ENCODE measurements at regions not wholly inside any gene's neighbourhood (a gene's known extent, or its start where the extent isn't known, plus 50 kb on each side); places are given as distances from the start of the nearest gene placed in this dataset.
A peak's percentile ranks its signal among the peaks of the same experiment; 100 is the strongest.

- no peaks in the 10 kb centered on the region for H3K4me1 ChIP-seq (replicated peaks; ENCODE audit: insufficient read depth)
- H3K27me3 ChIP-seq (ENCODE audit: insufficient read depth, low read depth): no peaks in the 10 kb centered on the region
- no peak overlapping the region for H3K4me3 ChIP-seq
- no peaks in the 10 kb centered on the region for H3K36me3 ChIP-seq (ENCODE audit: low read depth)
- intact Hi-C loops (cut with micrococcal nuclease; ENCODE audit: unreplicated experiment): loop anchor here (2.0 kb wide), 2 partner anchors 43 to 61 kb away; no protein-coding TSS in a partner anchor
- TF ChIP-seq, protein P1, sequence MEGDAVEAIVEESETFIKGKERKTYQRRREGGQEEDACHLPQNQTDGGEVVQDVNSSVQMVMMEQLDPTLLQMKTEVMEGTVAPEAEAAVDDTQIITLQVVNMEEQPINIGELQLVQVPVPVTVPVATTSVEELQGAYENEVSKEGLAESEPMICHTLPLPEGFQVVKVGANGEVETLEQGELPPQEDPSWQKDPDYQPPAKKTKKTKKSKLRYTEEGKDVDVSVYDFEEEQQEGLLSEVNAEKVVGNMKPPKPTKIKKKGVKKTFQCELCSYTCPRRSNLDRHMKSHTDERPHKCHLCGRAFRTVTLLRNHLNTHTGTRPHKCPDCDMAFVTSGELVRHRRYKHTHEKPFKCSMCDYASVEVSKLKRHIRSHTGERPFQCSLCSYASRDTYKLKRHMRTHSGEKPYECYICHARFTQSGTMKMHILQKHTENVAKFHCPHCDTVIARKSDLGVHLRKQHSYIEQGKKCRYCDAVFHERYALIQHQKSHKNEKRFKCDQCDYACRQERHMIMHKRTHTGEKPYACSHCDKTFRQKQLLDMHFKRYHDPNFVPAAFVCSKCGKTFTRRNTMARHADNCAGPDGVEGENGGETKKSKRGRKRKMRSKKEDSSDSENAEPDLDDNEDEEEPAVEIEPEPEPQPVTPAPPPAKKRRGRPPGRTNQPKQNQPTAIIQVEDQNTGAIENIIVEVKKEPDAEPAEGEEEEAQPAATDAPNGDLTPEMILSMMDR (conservative IDR thresholded peaks at IDR 0.05): no peak
- TF ChIP-seq EZH2 (IDR thresholded peaks at IDR 0.05; ENCODE audit: low read depth): no peak
- H3K4me2 ChIP-seq: no peak overlapping the region
- CTCF ChIA-PET: no interaction called here
- H3K27ac ChIP-seq: no peak overlapping the region
- peak; percentile 6 to 36 for DNase-seq
- BruUV-seq (replicated peaks): no TSS peak
- H3K79me2 ChIP-seq (ENCODE audit: low read depth): no peaks in the 10 kb centered on the region
- no peaks in the 10 kb centered on the region for H3K9me2 ChIP-seq (ENCODE audit: insufficient read depth)
- no peaks in the 10 kb centered on the region; the same call in 1 of the 2 replicates for H3K9me3 ChIP-seq (ENCODE audit: insufficient read depth, low read depth)
- no peaks in the 10 kb centered on the region for H3F3A ChIP-seq (ENCODE audit: insufficient read depth, low read depth)
- no peaks in the 10 kb centered on the region for H4K20me1 ChIP-seq (ENCODE audit: insufficient read depth)
- no peak overlapping the region for H2AFZ ChIP-seq
- POLR2A ChIA-PET (ENCODE audit: unreplicated experiment): no interaction called here
Observed at GRCh38 chr4:144295286-144295995, 154.9 kb upstream of the GYPA start.

DNA sequence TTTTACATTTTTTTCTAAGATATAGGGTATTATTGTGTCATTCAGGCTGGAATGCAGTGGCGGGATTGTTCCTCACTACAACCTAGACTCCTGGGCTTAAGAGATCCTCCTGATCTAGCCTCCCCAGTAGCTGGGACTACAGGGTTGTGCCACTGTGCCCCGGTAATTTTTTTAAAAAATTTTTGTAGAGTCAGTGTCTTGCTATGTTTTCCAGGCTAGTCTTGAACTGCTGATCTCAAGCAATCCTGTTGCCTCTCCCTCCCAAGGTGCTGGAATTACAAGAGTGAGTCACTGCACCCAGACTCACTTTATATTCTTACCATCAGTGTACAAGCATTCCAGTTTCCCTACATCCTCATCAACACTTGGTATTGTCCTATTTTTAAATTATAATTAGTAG, 156.4 kb upstream of the GYPA start:
- Histone ChIP-seq H3K4me1 (replicated peaks; ENCODE audit: insufficient read depth) (no peaks in the 10 kb centered on the region), H3F3A (ENCODE audit: insufficient read depth, low read depth) (no peaks in the 10 kb centered on the region), H3K79me2 (ENCODE audit: low read depth) (no peaks in the 10 kb centered on the region), H3K36me3 (ENCODE audit: low read depth) (no peaks in the 10 kb centered on the region), H4K20me1 (ENCODE audit: insufficient read depth) (no peaks in the 10 kb centered on the region), H3K4me2 (no peak overlapping the region), H3K9me3 (ENCODE audit: insufficient read depth, low read depth) (no peaks in the 10 kb centered on the region; the same call in 1 of the 2 replicates), H3K27ac (no peak overlapping the region), H3K4me3 (no peak overlapping the region), H2AFZ (no peak overlapping the region), H3K9me2 (ENCODE audit: insufficient read depth) (no peaks in the 10 kb centered on the region), H3K27me3 (ENCODE audit: insufficient read depth, low read depth) (no peaks in the 10 kb centered on the region)
- no TSS peak for BruUV-seq (replicated peaks)
- no peak for TF ChIP-seq EZH2 (IDR thresholded peaks at IDR 0.05; ENCODE audit: low read depth)
- TF ChIP-seq, protein P1 (conservative IDR thresholded peaks at IDR 0.05): no peak
- POLR2A ChIA-PET (ENCODE audit: unreplicated experiment): no interaction called here
- DNase-seq: no peak
- CTCF ChIA-PET: no interaction called here
- intact Hi-C loops (cut with micrococcal nuclease; ENCODE audit: unreplicated experiment): no loop called here

DNA sequence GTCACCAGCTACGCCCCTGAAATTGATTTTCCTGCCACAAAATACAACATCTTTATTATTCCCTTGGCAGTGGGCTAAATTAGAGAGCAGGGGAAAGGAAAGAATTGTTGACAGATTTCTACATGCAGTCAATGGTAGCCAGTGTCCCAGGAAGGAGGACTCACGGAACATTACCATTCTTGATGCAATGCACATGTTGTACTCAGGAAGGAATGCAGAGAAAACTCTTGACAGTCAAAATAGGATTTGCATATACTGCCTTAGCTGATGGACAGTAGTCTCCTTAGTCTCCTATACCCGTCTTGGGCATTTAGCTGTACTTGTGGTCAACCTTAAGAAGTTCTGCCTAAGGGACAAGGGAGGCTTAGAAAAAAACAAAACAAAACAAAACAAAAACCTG, 158.0 kb upstream of the GYPA start:
- TF ChIP-seq, protein P1 (conservative IDR thresholded peaks at IDR 0.05): no peak
- no peak for TF ChIP-seq EZH2 (IDR thresholded peaks at IDR 0.05; ENCODE audit: low read depth)
- Histone ChIP-seq H2AFZ (no peak overlapping the region), H3K4me3 (no peak overlapping the region), H3K27ac (no peak overlapping the region), H3K9me3 (ENCODE audit: insufficient read depth, low read depth) (no peaks in the 10 kb centered on the region; the same call in 1 of the 2 replicates), H3K4me2 (no peak overlapping the region), H3F3A (ENCODE audit: insufficient read depth, low read depth) (no peaks in the 10 kb centered on the region), H3K4me1 (replicated peaks; ENCODE audit: insufficient read depth) (no peaks in the 10 kb centered on the region), H3K9me2 (ENCODE audit: insufficient read depth) (no peaks in the 10 kb centered on the region), H3K36me3 (ENCODE audit: low read depth) (no peaks in the 10 kb centered on the region), H3K79me2 (ENCODE audit: low read depth) (no peaks in the 10 kb centered on the region), H3K27me3 (ENCODE audit: insufficient read depth, low read depth) (no peaks in the 10 kb centered on the region), H4K20me1 (ENCODE audit: insufficient read depth) (no peaks in the 10 kb centered on the region)
- intact Hi-C loops (cut with micrococcal nuclease; ENCODE audit: unreplicated experiment): no loop called here
- DNase-seq: no peak
- ChIA-PET POLR2A (ENCODE audit: unreplicated experiment) (no interaction called here), CTCF (no interaction called here)
- no TSS peak for BruUV-seq (replicated peaks)
